Posterior vena cava (tissue), 2 donors: ENCODE measurements at regions not wholly inside any gene's neighbourhood (a gene's known extent, or its start where the extent isn't known, plus 50 kb on each side); places are given as distances from the start of the nearest gene placed in this dataset.
"Not testable (repeated sequence)": the region's sequence is repeated elsewhere in the genome, so short reads cannot be mapped to it uniquely, and the experiment has no call there.

Source experiments
- DNase-seq: peaks from one replicate; pipeline ENCODE4 v3.0.0-alpha.2; 2020; ENCODE audit warnings: low spot score
- intact Hi-C, 2 donors: fragments of 100-400 bp; cut with DNase I; formaldehyde crosslinking; loops; one replicate each; pipeline versions ENCODE4 v1.14.1 to v1.14.2; 2022 to 2023
- donor health status: DM: yes; HTN: yes; CAD: no.
- donor health status: DM: yes; HTN: yes; CAD: no.

DNA sequence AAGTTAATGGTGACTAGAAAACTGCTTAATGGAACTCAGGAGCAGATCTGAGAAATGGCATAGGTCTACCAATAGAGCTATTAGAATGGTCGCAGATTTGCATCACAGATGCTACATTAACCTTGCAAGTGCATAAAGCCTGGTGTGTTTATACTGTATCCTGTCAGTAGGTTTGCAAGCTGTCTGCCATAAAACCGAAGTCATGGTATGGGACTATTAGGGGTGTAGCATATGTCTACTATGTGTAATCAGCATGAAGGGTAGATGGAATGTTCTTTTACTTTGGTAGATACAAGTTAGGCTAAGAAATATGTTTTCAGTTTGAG is 574.2 kb upstream of the ADGRL2 start:
- intact Hi-C loops, result no loop called here
- DNase-seq, result no peak

DNA sequence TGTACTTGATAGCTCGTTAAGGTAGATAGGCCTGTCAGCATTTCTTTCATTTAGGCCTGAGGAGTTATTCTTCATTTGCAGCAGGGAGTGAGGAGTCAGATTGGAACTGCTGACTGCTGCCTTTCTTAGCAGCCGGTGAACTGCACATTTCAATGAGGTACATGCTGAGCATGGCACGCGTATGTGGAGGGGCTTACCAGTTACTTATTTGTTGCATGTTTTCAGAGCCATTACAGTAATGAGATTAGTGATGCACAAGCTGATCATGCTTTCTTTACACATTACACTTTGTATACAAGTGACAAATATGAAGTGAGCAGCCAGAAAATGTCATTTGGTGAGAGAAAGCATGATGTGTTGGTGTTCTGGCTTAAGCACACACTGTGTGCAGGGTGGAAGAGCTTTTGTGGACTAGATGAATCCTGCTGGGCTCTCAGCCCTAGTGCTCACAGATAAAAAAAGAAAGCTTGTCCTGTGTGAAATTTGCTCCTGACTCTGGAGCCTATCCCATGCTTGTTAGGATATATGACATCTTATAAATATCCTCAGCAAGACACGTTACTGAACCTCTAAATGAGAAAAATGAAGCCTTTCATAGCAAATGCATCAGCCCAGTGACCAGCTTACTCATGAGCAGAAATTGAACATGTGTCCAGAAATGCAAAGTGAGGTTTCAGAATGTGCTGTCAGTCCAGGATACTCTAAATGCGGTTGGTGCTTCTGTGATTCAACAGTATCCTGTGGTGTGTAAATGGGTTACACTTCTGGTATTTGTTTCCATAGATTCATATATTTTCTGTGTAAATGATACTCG is 574.7 kb upstream of the ADGRL2 start:
- no peak for DNase-seq
- intact Hi-C loops, result no loop called here

DNA sequence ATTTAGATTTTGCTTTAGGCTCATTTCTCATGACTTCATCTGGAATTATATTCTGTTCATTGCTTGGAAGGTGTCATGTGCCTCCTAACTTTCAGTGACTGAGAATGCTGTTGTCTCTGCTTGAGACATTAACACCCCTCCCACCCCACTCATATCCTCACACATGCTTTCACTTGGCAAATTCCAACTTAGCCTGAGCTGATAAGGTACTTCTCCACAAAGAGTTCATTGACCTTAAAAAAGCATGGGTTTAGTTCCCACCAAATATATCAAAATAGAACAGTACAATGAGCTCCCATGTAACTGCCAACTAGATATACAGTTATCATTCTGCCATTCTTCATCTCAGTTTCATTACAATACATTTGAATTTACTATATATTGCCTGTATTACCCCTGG is 576.5 kb upstream of the ADGRL2 start:
- DNase-seq, result no peak
- intact Hi-C loops, result no loop called here

- intact Hi-C loops, result no loop called here
- DNase-seq, result peak; percentile 60
These were observed 579.2 kb upstream of the ADGRL2 start for GRCh38 chr1:81221564-81221963.

DNA sequence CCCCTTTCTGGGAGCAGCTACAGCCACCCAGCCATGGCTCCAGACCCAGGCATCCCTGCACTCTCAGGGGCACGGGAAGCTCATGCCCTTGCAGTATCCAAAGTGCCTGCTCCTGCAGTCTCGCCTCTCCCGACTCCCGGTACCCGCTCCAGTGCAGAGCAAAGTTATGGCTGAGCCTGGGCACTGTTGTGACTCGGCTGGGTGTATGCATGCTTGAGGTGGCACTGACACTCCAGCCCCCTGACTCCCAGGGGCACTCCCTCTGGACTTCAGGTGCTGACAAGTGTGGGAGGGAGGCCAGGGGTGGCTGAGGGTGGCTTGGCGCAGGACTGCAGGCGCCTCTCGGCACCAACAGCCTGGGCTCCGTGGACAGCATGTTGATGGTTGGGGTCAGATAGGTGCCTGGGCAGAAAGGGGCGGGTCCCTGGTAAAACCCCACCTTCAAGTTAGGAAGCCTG is 580.1 kb upstream of the ADGRL2 start:
- DNase-seq, result peak; percentile 72
- intact Hi-C loops, result no loop called here

- intact Hi-C loops, result no loop called here
- no peak for DNase-seq
These were observed 583.7 kb upstream of the ADGRL2 start for GRCh38 chr1:81217058-81217457.

- no peak for DNase-seq
- intact Hi-C loops, result no loop called here
These were observed 587.5 kb upstream of the ADGRL2 start for GRCh38 chr1:81213279-81213678.

- intact Hi-C loops, result no loop called here
These were observed 591.3 kb upstream of the ADGRL2 start for GRCh38 chr1:81209461-81209860.

DNA sequence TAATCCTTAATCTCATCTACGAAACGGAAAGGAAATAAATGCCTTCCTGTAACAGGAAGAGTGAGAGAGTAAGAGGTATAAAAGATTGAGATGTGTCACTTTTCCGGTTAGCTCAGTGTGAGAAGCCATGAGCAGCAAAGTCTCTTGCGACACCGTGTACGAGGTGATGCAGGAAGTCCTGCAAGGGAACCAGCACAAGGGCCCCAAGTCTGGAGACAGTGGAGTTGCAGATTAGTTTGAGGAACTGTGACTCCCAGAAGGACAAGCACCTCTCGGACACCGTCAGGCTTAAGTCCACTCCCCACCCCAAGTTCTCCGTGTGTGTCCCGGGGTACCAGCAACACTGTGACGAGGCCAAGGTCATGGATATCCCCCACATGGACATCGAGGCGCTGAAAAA is 592.3 kb upstream of the ADGRL2 start:
- DNase-seq, result peak; percentile 67
- intact Hi-C loops, result no loop called here

More at GRCh38 chr1:81209461-81209860, 591.3 kb upstream of the ADGRL2 start:
- no peak for DNase-seq

GRCh38 chr1:81205956-81206355 is 594.8 kb upstream of the ADGRL2 start:
- DNase-seq, result no peak
- intact Hi-C loops, result no loop called here

DNA sequence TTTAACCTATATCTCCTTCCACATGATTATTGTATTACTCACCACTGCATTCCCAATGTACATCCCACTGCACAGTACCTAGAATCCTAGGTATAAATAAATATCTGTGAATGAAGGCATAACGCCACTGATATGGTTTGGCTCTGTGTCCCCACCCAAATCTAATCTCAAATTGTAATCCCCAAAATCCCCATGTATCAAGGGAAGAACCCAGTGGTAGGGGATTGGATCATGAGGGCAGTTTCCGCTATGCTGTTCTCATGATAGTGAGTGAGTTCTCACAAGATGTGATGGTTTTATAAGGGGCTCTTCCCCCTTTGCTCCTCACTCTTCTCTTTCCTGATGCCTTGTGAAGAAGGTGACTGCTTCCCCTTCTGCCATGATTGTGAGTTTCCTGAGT is 599.0 kb upstream of the ADGRL2 start:
- intact Hi-C loops, result no loop called here

DNA sequence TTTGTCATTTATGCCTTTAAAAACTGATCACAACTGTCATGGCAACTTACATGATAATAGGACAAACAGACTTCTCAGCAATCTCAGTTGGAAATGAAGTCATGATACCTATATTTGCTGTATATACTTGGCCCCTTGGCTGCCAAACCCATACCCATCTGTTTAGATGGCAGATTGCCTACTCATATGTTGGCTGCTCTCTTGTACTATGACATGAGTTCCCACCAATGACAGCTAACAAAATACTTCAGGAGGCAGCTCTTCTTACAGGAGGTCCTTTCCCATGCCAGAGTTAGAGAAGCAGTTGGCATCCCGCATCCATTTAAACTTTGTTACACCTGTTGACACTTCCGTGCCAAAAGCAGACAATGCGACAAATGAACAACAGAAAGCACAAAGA is 603.1 kb upstream of the ADGRL2 start:
- intact Hi-C loops, result no loop called here
- no peak for DNase-seq

More for the DNA sequence above, 599.0 kb upstream of the ADGRL2 start:
- no peak for DNase-seq

DNA sequence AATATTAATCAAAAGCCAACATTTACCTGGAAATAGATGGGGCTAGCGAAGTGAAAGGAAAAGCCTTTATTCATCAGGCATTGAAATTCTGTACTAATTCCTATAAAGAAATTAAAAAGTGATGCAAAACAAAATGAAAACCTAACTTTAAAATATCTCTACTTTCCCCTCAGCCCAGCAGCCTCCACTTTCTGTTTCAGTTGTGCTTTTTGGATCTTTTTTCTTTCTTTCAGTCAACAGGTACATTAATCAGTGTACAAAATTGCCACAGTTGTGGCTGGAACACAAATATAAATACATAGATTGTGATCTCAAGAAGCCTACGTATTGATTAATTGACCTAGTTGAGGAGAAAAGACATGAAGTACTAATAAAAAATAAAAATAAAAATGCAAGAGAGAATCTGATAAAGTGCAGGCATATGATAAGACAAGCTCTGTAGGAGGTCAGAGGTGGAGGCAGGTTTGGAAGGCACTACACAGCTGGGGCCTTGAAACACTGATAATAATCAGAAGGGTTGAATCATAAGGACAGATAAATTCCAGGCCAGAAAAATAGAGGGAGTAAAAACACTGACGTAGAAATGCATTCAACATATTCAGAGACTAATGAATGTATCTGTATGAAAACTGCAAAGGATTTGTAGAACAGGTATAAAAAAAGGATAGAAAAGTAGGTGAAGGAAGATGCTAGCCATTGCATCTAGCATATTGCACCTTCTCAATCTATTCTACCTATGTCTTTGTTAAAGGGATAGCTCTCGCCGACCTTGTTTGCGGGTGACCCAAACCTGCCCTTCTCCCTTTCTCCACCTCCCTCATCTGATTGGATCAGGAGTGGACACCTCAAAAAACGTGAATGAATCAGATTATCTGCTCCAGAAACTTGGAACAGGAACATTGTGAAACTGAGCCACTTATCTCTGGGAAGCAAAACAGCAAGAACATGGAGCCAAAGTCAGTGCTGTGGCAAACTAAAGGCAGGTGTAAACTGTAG is 607.8 kb upstream of the ADGRL2 start:
- intact Hi-C loops, result no loop called here

DNA sequence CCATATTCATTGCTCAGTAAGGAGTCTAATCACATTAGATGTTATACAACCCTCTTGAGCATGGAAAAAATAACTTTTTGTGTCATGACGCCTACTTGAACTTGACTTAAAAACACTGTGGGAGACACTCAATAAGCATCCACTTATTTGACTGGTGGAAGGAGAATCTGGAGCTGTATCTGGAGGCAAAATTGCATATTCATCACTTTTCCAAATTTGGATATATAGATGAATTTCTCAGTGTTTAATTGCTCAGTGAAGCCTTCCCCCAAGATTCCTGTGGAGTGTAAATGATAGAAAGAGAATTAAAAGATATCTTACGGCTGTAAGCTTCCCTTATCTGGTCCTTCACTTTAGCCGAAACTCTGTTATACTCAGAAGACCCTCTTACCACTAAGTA is 610.7 kb upstream of the ADGRL2 start:
- DNase-seq, result no peak

More for the DNA sequence above, 607.8 kb upstream of the ADGRL2 start:
- no peak for DNase-seq

GRCh38 chr1:81187635-81188034 is 613.1 kb upstream of the ADGRL2 start:
- no peak for DNase-seq
- intact Hi-C loops, result no loop called here

More for the DNA sequence above, 610.7 kb upstream of the ADGRL2 start:
- intact Hi-C loops, result no loop called here

GRCh38 chr1:81186261-81186660 is 614.5 kb upstream of the ADGRL2 start:
- intact Hi-C loops, result no loop called here
- DNase-seq, result no peak

- DNase-seq, result no peak
- intact Hi-C loops, result no loop called here
These were observed 617.2 kb upstream of the ADGRL2 start for GRCh38 chr1:81183553-81183952.

DNA sequence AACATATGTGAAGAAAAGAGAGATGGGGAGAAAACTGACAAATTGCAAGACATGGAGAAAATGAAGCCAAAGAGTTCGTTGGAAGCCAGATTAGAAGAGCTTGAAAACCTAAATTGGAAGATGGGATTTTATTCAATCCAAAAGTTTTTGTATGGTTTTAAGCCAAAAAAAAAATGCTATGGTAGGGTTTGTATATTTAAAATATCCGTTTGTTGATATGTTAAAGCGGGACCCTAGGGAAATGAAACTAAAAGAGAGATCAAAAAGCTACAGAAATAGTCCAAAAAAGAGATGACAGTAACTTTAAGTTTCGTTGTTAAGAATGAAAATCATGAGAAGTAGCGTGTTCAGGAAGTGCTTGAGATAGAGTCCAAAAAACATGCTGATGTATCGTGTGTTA is 617.7 kb upstream of the ADGRL2 start:
- intact Hi-C loops, result no loop called here
- no peak for DNase-seq

GRCh38 chr1:81179242-81179641 is 621.5 kb upstream of the ADGRL2 start:
- no peak for DNase-seq
- intact Hi-C loops, result no loop called here

GRCh38 chr1:81178431-81179093 is 622.2 kb upstream of the ADGRL2 start:
- intact Hi-C loops, DNase-seq: not testable (repeated sequence)
